ENCODE measurements at regions not wholly inside any gene's neighbourhood (a gene's known extent, or its start where the extent isn't known, plus 50 kb on each side); places are given as distances from the start of the nearest gene placed in this dataset.

- H3K9me3 Mint-ChIP-seq: peaks cover 9% of the 10 kb centered on the region
- no peak for TF ChIP-seq CTCF (IDR thresholded peaks at IDR 0.05)
- no peak overlapping the region for H3K4me3 Mint-ChIP-seq
- H3K27ac Mint-ChIP-seq: peak overlapping the region; percentile 49
- H3K27me3 Mint-ChIP-seq (ENCODE audit: low read depth, poor library complexity): no peaks in the 10 kb centered on the region
- no peaks in the 10 kb centered on the region for H3K4me1 Mint-ChIP-seq
- DNase-seq: no peak
- H3K36me3 Mint-ChIP-seq (ENCODE audit: low read depth): no peaks in the 10 kb centered on the region
These were observed 640.7 kb downstream of the EDEM1 start for GRCh38 chr3:5828251-5828650.

GRCh38 chr3:5840056-5840455 lies 652.5 kb downstream of the EDEM1 start:
- DNase-seq: no peak
- Mint-ChIP-seq H3K4me3 (no peak overlapping the region), H3K36me3 (ENCODE audit: low read depth) (no peaks in the 10 kb centered on the region), H3K27me3 (ENCODE audit: low read depth, poor library complexity) (peaks cover 4% of the 10 kb centered on the region), H3K27ac (no peak overlapping the region), H3K9me3 (no peaks in the 10 kb centered on the region), H3K4me1 (no peaks in the 10 kb centered on the region)
- TF ChIP-seq CTCF (IDR thresholded peaks at IDR 0.05): no peak

DNA sequence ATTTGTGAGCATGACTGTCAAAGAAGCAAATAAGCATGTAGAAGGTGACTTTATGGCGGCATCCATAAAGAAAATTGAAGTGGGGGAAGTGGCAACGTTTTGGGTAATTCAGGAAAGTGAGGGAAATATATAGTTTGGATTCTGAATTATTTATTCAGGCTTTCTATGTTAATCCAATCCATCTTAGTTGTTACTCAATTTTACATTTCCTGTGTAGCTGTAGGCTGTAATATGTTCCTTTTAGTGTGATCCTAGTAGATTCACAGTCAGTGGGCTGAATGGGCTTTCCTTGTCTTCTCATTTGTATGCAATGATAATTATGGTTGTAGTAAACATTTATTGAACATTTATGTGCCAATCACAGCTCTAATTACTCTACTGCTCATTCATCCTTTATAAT lies 654.1 kb downstream of the EDEM1 start:
- Mint-ChIP-seq H3K4me3 (no peak overlapping the region), H3K4me1 (no peaks in the 10 kb centered on the region), H3K9me3 (no peaks in the 10 kb centered on the region), H3K27me3 (ENCODE audit: low read depth, poor library complexity) (peaks cover 4% of the 10 kb centered on the region), H3K36me3 (ENCODE audit: low read depth) (no peaks in the 10 kb centered on the region), H3K27ac (no peak overlapping the region)
- DNase-seq: no peak
- no peak for TF ChIP-seq CTCF (IDR thresholded peaks at IDR 0.05)

GRCh38 chr3:5846261-5846660 lies 658.8 kb downstream of the EDEM1 start:
- Mint-ChIP-seq H3K4me3 (no peak overlapping the region), H3K36me3 (ENCODE audit: low read depth) (no peaks in the 10 kb centered on the region), H3K4me1 (no peaks in the 10 kb centered on the region), H3K27ac (no peak overlapping the region), H3K27me3 (ENCODE audit: low read depth, poor library complexity) (peaks cover 8% of the 10 kb centered on the region), H3K9me3 (no peaks in the 10 kb centered on the region)
- no peak for TF ChIP-seq CTCF (IDR thresholded peaks at IDR 0.05)
- DNase-seq: no peak

DNA sequence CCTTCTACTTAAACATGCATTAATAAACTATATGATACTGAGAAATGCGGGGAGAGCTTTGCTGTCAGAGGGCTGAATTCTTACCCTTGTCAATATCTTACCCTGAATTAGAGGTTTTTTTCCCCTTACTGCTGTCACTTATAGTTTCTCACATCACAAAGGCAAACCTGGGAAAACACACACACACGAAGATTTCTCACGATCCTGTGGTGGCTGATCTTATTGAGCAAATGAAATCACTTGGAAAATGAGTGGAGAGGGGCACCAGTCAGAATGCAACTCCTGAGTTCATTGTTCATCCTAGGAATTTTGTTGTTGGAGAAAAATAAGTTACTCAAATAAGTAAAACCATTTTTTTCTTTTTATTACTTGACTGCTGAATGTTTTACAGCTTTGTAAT lies 673.6 kb downstream of the EDEM1 start:
- H3K9me3 Mint-ChIP-seq: no peaks in the 10 kb centered on the region
- no peak for DNase-seq
- H3K36me3 Mint-ChIP-seq (ENCODE audit: low read depth): no peaks in the 10 kb centered on the region
- TF ChIP-seq CTCF (IDR thresholded peaks at IDR 0.05): no peak
- no peaks in the 10 kb centered on the region for H3K4me1 Mint-ChIP-seq
- no peak overlapping the region for H3K4me3 Mint-ChIP-seq
- no peak overlapping the region for H3K27ac Mint-ChIP-seq
- H3K27me3 Mint-ChIP-seq (ENCODE audit: low read depth, poor library complexity): peaks cover 4% of the 10 kb centered on the region

GRCh38 chr3:5874931-5875341 lies 687.4 kb downstream of the EDEM1 start:
- Mint-ChIP-seq H3K36me3 (ENCODE audit: low read depth) (no peaks in the 10 kb centered on the region), H3K27ac (no peak overlapping the region), H3K4me1 (no peaks in the 10 kb centered on the region), H3K4me3 (no peak overlapping the region), H3K27me3 (ENCODE audit: low read depth, poor library complexity) (no peaks in the 10 kb centered on the region), H3K9me3 (no peaks in the 10 kb centered on the region)
- DNase-seq: no peak
- TF ChIP-seq CTCF (IDR thresholded peaks at IDR 0.05): no peak

Data from nephron progenitor cell (in vitro differentiated cells).